ENCODE measurements at regions not wholly inside any gene's neighbourhood (a gene's known extent, or its start where the extent isn't known, plus 50 kb on each side); places are given as distances from the start of the nearest gene placed in this dataset.

DNA sequence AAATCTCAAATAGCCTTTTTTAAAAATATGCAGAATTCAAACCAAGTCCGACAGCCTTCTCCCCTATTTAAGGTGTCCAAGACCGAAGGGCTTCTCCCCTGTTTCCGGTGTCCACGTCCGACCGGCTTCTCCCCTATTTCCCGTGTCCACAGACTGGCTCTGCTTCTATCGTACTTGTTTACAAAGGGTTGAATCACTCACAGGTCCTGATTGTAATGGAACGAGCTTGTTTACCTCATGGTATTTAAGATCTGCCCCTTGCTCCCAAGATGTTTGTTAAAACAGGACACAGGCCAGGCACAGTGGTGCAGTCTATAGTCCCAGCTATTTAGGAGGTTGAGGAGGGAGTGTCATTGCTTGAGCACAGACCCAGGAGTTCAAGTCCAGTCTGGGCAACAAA, 90.4 kb upstream of the ROBO2 start:
- TF ChIP-seq, protein P1, sequence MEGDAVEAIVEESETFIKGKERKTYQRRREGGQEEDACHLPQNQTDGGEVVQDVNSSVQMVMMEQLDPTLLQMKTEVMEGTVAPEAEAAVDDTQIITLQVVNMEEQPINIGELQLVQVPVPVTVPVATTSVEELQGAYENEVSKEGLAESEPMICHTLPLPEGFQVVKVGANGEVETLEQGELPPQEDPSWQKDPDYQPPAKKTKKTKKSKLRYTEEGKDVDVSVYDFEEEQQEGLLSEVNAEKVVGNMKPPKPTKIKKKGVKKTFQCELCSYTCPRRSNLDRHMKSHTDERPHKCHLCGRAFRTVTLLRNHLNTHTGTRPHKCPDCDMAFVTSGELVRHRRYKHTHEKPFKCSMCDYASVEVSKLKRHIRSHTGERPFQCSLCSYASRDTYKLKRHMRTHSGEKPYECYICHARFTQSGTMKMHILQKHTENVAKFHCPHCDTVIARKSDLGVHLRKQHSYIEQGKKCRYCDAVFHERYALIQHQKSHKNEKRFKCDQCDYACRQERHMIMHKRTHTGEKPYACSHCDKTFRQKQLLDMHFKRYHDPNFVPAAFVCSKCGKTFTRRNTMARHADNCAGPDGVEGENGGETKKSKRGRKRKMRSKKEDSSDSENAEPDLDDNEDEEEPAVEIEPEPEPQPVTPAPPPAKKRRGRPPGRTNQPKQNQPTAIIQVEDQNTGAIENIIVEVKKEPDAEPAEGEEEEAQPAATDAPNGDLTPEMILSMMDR (IDR thresholded peaks at IDR 0.05), result no peak
- intact Hi-C loops (cut with DNase I), result no loop called here
- no peak overlapping the region for H3K27ac ChIP-seq
- H3K4me1 ChIP-seq, result no peaks in the 10 kb centered on the region
- H3K36me3 ChIP-seq, result no peaks in the 10 kb centered on the region
- no peak overlapping the region for H3K4me3 ChIP-seq
- no peaks in the 10 kb centered on the region for H3K27me3 ChIP-seq
- no peak for DNase-seq (ENCODE audit: low spot score in 2 of 2)
- no peaks in the 10 kb centered on the region for H3K9me3 ChIP-seq

- H3K9me3 ChIP-seq, result no peaks in the 10 kb centered on the region
- H3K4me1 ChIP-seq, result no peaks in the 10 kb centered on the region
- no peak overlapping the region for H3K4me3 ChIP-seq
- TF ChIP-seq, protein P1 (IDR thresholded peaks at IDR 0.05), result no peak
- H3K27ac ChIP-seq, result no peak overlapping the region
- no peak for DNase-seq (ENCODE audit: low spot score in 2 of 2)
- H3K36me3 ChIP-seq, result no peaks in the 10 kb centered on the region
- no peaks in the 10 kb centered on the region for H3K27me3 ChIP-seq
- intact Hi-C loops (cut with DNase I), result no loop called here
Measured at GRCh38 chr3:76950590-76950989, 89.3 kb upstream of the ROBO2 start.

DNA sequence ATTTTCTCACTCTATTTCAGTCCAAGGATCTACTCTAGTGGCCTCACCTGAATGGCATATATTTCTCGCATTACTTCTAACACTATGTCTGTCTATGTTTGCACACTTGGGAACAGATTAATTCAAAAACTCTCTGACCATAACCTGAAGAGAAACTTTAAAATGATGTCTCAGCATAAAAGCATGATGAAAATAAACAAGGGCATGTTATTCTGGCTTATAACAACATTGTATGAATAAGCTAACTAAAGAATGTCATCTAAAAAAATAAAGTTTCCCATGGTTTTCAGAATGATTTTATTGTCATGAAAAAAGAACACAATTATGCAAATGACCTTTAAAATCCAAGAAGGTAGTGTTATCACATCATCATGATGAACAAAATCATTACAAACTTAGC, 85.5 kb upstream of the ROBO2 start:
- TF ChIP-seq, protein P1 (IDR thresholded peaks at IDR 0.05), result no peak
- H3K27me3 ChIP-seq, result no peaks in the 10 kb centered on the region
- intact Hi-C loops (cut with DNase I), result no loop called here
- no peak for DNase-seq (ENCODE audit: low spot score in 2 of 2)
- no peak overlapping the region for H3K27ac ChIP-seq
- H3K4me3 ChIP-seq, result no peak overlapping the region
- H3K4me1 ChIP-seq, result no peaks in the 10 kb centered on the region
- H3K9me3 ChIP-seq, result no peaks in the 10 kb centered on the region
- no peaks in the 10 kb centered on the region for H3K36me3 ChIP-seq

- Histone ChIP-seq H3K4me1 (no peaks in the 10 kb centered on the region), H3K4me3 (no peak overlapping the region), H3K36me3 (no peaks in the 10 kb centered on the region), H3K9me3 (no peaks in the 10 kb centered on the region), H3K27ac (no peak overlapping the region), H3K27me3 (no peaks in the 10 kb centered on the region)
- no peak for DNase-seq (ENCODE audit: low spot score in 2 of 2)
- TF ChIP-seq, protein P1 (IDR thresholded peaks at IDR 0.05), result no peak
- intact Hi-C loops (cut with DNase I), result no loop called here
Measured at GRCh38 chr3:76958274-76958673, 81.6 kb upstream of the ROBO2 start.

GRCh38 chr3:76958861-76959260, 81.0 kb upstream of the ROBO2 start:
- Histone ChIP-seq H3K27ac (no peak overlapping the region), H3K4me3 (no peak overlapping the region), H3K36me3 (no peaks in the 10 kb centered on the region), H3K9me3 (no peaks in the 10 kb centered on the region), H3K4me1 (no peaks in the 10 kb centered on the region), H3K27me3 (no peaks in the 10 kb centered on the region)
- intact Hi-C loops (cut with DNase I), result no loop called here
- TF ChIP-seq, protein P1 (IDR thresholded peaks at IDR 0.05), result no peak
- DNase-seq (ENCODE audit: low spot score in 2 of 2), result no peak

GRCh38 chr3:76961284-76961683, 78.6 kb upstream of the ROBO2 start:
- Histone ChIP-seq H3K36me3 (no peaks in the 10 kb centered on the region), H3K27ac (no peak overlapping the region), H3K4me3 (no peak overlapping the region), H3K4me1 (no peaks in the 10 kb centered on the region), H3K27me3 (no peaks in the 10 kb centered on the region), H3K9me3 (no peaks in the 10 kb centered on the region)
- TF ChIP-seq, protein P1 (IDR thresholded peaks at IDR 0.05), result no peak
- intact Hi-C loops (cut with DNase I), result no loop called here
- DNase-seq (ENCODE audit: low spot score in 2 of 2), result no peak

Data from ascending aorta (tissue), 2 donors.